WTC11 (cell line): ENCODE measurements at regions not wholly inside any gene's neighbourhood (a gene's known extent, or its start where the extent isn't known, plus 50 kb on each side); places are given as distances from the start of the nearest gene placed in this dataset.

ENCODE experiments used
- ATAC-seq: fragments of 200-7000 bp; cut with Tn5 transposase; 2 replicates; pipeline ENCODE4 v1.10.0; 2021; ENCODE audit warnings: mild to moderate bottlenecking, moderate library complexity
- CTCF ChIA-PET: fragments of 300-600 bp; sonication (Branson Sonifier 250); formaldehyde crosslinking; loops from one replicate; lab custom pipeline; 2021; ENCODE audit warnings: antibody characterized with exemption; lab: Charles Lee
- POLR2A ChIA-PET: fragments of 350-600 bp; sonication (Branson Sonifier 250); formaldehyde crosslinking; loops from one replicate; lab custom pipeline; 2021; ENCODE audit warnings: antibody characterized with exemption; lab: Charles Lee
- DNase-seq: peaks from one replicate; pipeline ENCODE4 v3.0.0; 2021; ENCODE audit warnings: low spot score
- H3K27ac Mint-ChIP-seq: 2 replicates; pipeline ENCODE4 v1.8.0; 2021; ENCODE audit warnings: mixed read lengths
- H3K27me3 Mint-ChIP-seq: 2 replicates; pipeline ENCODE4 v1.8.0; 2021; ENCODE audit warnings: low read depth, mild to moderate bottlenecking, moderate library complexity, mixed read lengths
- H3K36me3 Mint-ChIP-seq: 2 replicates; pipeline ENCODE4 v1.8.0; 2021; ENCODE audit warnings: mixed read lengths
- H3K4me1 Mint-ChIP-seq: 2 replicates; pipeline ENCODE4 v1.8.0; 2022; ENCODE audit warnings: mixed read lengths
- H3K4me3 Mint-ChIP-seq: 2 replicates; pipeline ENCODE4 v1.8.0; 2021; ENCODE audit warnings: mild to moderate bottlenecking, moderate library complexity, mixed read lengths
- H3K9me3 Mint-ChIP-seq: 2 replicates; pipeline ENCODE4 v1.8.0; 2021; ENCODE audit warnings: mixed read lengths
- ETV6 ChIP-seq: sonication (generic); formaldehyde crosslinking; IDR thresholded peaks from 2 replicates; pipeline ENCODE4 v1.8.1; 2022; ENCODE audit warnings: mild to moderate bottlenecking, missing genetic modification reagents
- KAT7 ChIP-seq: sonication (generic); formaldehyde crosslinking; IDR thresholded peaks from 2 replicates; pipeline ENCODE4 v1.8.1; 2023; ENCODE audit warnings: missing genetic modification reagents, mild to moderate bottlenecking, borderline replicate concordance
- NFE2L1 ChIP-seq: sonication (generic); formaldehyde crosslinking; IDR thresholded peaks from 2 replicates; pipeline ENCODE4 v1.8.1; 2023; ENCODE audit warnings: missing genetic modification reagents
- NFYB ChIP-seq: sonication (generic); formaldehyde crosslinking; conservative IDR thresholded peaks from 2 replicates; pipeline ENCODE4 v1.8.0; 2022; ENCODE audit warnings: low read depth, missing genetic modification reagents
- RELA ChIP-seq: sonication (generic); formaldehyde crosslinking; IDR thresholded peaks from 2 replicates; pipeline ENCODE4 v1.8.1; 2022; ENCODE audit warnings: missing genetic modification reagents, mild to moderate bottlenecking, borderline replicate concordance
- SP1 ChIP-seq: sonication (generic); formaldehyde crosslinking; conservative IDR thresholded peaks from 2 replicates; pipeline ENCODE4 v1.8.1; 2022; ENCODE audit warnings: missing genetic modification reagents
- ZNF138 ChIP-seq: sonication (generic); formaldehyde crosslinking; conservative IDR thresholded peaks from 2 replicates; pipeline ENCODE4 v1.8.1; 2022; ENCODE audit warnings: mild to moderate bottlenecking, moderate library complexity, missing genetic modification reagents
- ZNF671 ChIP-seq: fragments of 250-450 bp; sonication (Bioruptor Pico); IDR thresholded peaks from 2 replicates; pipeline ENCODE4 v1.8.0; 2021; ENCODE audit warnings: mild to moderate bottlenecking
- TF ChIP-seq, protein P1 (sequence below): sonication (generic); formaldehyde crosslinking; conservative IDR thresholded peaks from 2 replicates; pipeline ENCODE4 v1.8.1; 2023; ENCODE audit warnings: mild to moderate bottlenecking, low read depth, missing genetic modification reagents, moderate library complexity
- TF ChIP-seq, protein P2 (sequence below): sonication (generic); formaldehyde crosslinking; IDR thresholded peaks from 2 replicates; pipeline ENCODE4 v1.8.0; 2023; ENCODE audit warnings: missing genetic modification reagents, mild to moderate bottlenecking, borderline replicate concordance
- TF ChIP-seq, protein P3 (sequence below): sonication (generic); formaldehyde crosslinking; IDR thresholded peaks from 2 replicates; pipeline ENCODE4 v1.8.0; 2022; ENCODE audit warnings: mild to moderate bottlenecking, missing genetic modification reagents

DNA sequence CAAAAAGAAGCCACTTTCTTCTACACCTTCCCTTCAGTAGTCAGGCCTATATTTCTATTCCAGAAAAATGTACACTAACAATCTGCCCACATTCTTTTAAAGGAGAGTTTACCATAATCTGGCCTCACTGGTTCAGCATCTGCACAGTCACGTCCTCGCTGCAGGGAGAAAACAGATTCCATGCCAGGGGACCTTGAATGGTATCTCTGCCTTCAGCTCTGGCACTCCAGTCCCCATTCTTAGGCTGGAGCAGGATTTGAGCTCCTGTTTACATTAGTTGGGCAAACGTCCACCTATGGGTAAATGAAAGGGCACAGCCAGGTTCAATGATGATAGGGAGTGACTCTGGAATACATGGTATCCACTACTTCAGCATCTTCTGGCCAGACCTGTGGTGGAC lies 371.0 kb upstream of the MTPN start:
- ChIA-PET CTCF (no interaction called here), POLR2A (no interaction called here)
- H3K9me3 Mint-ChIP-seq = no peaks in the 10 kb centered on the region
- no peaks in the 10 kb centered on the region; the same call in 1 of the 2 replicates for H3K4me1 Mint-ChIP-seq
- H3K36me3 Mint-ChIP-seq = no peaks in the 10 kb centered on the region
- TF ChIP-seq, protein P1, sequence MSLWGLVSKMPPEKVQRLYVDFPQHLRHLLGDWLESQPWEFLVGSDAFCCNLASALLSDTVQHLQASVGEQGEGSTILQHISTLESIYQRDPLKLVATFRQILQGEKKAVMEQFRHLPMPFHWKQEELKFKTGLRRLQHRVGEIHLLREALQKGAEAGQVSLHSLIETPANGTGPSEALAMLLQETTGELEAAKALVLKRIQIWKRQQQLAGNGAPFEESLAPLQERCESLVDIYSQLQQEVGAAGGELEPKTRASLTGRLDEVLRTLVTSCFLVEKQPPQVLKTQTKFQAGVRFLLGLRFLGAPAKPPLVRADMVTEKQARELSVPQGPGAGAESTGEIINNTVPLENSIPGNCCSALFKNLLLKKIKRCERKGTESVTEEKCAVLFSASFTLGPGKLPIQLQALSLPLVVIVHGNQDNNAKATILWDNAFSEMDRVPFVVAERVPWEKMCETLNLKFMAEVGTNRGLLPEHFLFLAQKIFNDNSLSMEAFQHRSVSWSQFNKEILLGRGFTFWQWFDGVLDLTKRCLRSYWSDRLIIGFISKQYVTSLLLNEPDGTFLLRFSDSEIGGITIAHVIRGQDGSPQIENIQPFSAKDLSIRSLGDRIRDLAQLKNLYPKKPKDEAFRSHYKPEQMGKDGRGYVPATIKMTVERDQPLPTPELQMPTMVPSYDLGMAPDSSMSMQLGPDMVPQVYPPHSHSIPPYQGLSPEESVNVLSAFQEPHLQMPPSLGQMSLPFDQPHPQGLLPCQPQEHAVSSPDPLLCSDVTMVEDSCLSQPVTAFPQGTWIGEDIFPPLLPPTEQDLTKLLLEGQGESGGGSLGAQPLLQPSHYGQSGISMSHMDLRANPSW (CRISPR knock-in tag) = no peak
- TF ChIP-seq, protein P2, sequence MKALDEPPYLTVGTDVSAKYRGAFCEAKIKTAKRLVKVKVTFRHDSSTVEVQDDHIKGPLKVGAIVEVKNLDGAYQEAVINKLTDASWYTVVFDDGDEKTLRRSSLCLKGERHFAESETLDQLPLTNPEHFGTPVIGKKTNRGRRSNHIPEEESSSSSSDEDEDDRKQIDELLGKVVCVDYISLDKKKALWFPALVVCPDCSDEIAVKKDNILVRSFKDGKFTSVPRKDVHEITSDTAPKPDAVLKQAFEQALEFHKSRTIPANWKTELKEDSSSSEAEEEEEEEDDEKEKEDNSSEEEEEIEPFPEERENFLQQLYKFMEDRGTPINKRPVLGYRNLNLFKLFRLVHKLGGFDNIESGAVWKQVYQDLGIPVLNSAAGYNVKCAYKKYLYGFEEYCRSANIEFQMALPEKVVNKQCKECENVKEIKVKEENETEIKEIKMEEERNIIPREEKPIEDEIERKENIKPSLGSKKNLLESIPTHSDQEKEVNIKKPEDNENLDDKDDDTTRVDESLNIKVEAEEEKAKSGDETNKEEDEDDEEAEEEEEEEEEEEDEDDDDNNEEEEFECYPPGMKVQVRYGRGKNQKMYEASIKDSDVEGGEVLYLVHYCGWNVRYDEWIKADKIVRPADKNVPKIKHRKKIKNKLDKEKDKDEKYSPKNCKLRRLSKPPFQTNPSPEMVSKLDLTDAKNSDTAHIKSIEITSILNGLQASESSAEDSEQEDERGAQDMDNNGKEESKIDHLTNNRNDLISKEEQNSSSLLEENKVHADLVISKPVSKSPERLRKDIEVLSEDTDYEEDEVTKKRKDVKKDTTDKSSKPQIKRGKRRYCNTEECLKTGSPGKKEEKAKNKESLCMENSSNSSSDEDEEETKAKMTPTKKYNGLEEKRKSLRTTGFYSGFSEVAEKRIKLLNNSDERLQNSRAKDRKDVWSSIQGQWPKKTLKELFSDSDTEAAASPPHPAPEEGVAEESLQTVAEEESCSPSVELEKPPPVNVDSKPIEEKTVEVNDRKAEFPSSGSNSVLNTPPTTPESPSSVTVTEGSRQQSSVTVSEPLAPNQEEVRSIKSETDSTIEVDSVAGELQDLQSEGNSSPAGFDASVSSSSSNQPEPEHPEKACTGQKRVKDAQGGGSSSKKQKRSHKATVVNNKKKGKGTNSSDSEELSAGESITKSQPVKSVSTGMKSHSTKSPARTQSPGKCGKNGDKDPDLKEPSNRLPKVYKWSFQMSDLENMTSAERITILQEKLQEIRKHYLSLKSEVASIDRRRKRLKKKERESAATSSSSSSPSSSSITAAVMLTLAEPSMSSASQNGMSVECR (CRISPR knock-in tag) = no peak
- TF ChIP-seq, protein P3, sequence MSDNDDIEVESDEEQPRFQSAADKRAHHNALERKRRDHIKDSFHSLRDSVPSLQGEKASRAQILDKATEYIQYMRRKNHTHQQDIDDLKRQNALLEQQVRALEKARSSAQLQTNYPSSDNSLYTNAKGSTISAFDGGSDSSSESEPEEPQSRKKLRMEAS = no peak
- TF ChIP-seq ZNF138 (CRISPR knock-in tag) = no peak
- H3K27ac Mint-ChIP-seq = no peak overlapping the region
- ATAC-seq (no peak), DNase-seq (no peak)
- H3K27me3 Mint-ChIP-seq = no peaks in the 10 kb centered on the region
- no peak overlapping the region for H3K4me3 Mint-ChIP-seq

DNA sequence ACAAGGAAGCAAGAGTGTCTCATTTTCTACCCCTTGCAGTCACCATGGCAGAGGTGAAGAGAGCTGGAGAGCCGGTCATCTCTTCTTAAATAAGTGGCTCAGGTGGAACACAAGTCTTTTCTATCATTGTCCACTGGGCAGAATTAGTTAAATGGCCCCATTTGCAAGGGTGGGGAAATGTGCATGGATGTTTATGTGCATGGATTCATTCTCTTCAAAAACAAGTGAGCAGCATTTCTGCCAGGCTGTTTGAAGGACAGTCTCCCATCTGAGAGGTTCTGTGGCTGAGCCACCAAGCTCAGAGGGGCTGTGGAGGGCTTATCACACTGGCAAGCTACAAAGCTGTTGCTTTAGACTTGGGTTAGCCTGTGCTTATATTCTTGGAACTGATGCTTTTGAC lies 370.3 kb upstream of the MTPN start:
- no peaks in the 10 kb centered on the region for H3K27me3 Mint-ChIP-seq
- no peak overlapping the region for H3K4me3 Mint-ChIP-seq
- no peaks in the 10 kb centered on the region for H3K36me3 Mint-ChIP-seq
- ChIA-PET POLR2A (no interaction called here), CTCF (no interaction called here)
- ATAC-seq (no peak), DNase-seq (no peak)
- no peaks in the 10 kb centered on the region; the same call in 1 of the 2 replicates for H3K4me1 Mint-ChIP-seq
- TF ChIP-seq ZNF671 (CRISPR knock-in tag) (no peak), NFE2L1 (CRISPR knock-in tag) (no peak), SP1 (CRISPR knock-in tag) (no peak), NFYB (CRISPR knock-in tag) (no peak), RELA (CRISPR knock-in tag) (no peak), ETV6 (CRISPR knock-in tag) (no peak), KAT7 (CRISPR knock-in tag) (no peak)
- TF ChIP-seq, protein P1 (CRISPR knock-in tag) = no peak
- TF ChIP-seq, protein P2 (CRISPR knock-in tag) = no peak
- no peaks in the 10 kb centered on the region for H3K9me3 Mint-ChIP-seq
- no peak overlapping the region for H3K27ac Mint-ChIP-seq
